Posterior vena cava (tissue), 2 donors: ENCODE measurements at regions not wholly inside any gene's neighbourhood (a gene's known extent, or its start where the extent isn't known, plus 50 kb on each side); places are given as distances from the start of the nearest gene placed in this dataset.
"Not testable (repeated sequence)": the region's sequence is repeated elsewhere in the genome, so short reads cannot be mapped to it uniquely, and the experiment has no call there.

ENCODE experiments used
- DNase-seq: peaks from one replicate; pipeline ENCODE4 v3.0.0-alpha.2; 2020; ENCODE audit warnings: low spot score
- intact Hi-C, 2 donors: fragments of 100-400 bp; cut with DNase I; formaldehyde crosslinking; loops; one replicate each; pipeline versions ENCODE4 v1.14.1 to v1.14.2; 2022 to 2023
- donor health status: DM: yes; HTN: yes; CAD: no.
- donor health status: DM: yes; HTN: yes; CAD: no.

DNA sequence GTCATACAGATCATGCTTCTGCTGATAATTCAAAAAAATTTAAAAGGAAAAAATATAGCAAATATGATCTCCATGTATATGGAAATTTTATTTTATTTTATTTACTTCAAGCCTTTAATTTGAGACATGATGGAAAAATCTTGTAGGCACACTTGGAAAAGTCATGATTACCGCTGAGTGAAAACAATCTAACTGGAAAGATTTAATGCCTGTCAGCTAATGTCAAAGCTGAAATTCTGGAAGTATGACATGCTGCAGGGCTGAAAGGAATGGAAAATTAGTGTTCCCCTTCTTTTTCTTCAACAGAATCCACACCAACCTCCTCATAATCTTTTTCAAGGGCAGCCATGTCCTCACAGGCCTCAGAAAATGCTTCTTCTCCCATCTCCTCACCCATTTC is 58.2 kb downstream of the RPRM start:
- intact Hi-C loops: no loop called here
- no peak for DNase-seq

DNA sequence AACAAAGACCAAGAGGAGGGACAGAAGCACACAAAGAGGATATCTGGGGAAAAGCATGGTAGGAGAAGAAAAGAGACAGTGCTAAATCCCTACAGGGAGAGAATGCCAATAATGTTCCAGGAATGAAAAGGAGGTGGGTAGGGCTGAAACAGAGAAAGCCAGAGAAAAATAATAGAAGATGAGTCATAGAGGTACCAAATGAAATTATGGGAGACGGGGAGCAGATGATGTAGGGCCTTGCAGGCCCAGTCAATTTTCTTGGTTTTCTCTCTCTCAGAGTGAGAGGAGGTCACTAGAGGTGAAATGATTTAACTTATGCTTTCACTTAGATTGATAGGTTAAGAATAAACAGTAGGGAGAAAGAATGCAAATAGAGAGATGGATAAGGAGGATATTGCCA is 61.5 kb downstream of the RPRM start:
- intact Hi-C loops: no loop called here
- no peak for DNase-seq

DNA sequence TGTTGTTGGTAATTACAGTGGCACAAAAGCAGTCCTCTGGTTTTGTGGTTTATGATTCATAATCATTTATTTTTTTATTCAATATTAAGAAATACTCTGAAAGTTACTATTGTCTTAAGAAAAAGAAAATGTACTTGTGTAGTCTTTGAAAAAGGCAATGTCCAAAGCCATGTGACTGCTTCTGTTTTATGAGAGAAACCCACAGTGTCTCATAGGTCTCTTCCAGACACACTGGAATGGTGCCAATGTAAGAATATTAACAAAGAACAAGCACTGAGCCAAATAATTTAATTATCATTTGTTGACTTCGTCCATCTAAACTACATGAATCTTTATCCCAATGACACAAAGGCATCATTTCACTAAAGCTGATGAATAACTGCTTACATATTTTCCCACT is 62.5 kb downstream of the RPRM start:
- intact Hi-C loops: no loop called here

DNA sequence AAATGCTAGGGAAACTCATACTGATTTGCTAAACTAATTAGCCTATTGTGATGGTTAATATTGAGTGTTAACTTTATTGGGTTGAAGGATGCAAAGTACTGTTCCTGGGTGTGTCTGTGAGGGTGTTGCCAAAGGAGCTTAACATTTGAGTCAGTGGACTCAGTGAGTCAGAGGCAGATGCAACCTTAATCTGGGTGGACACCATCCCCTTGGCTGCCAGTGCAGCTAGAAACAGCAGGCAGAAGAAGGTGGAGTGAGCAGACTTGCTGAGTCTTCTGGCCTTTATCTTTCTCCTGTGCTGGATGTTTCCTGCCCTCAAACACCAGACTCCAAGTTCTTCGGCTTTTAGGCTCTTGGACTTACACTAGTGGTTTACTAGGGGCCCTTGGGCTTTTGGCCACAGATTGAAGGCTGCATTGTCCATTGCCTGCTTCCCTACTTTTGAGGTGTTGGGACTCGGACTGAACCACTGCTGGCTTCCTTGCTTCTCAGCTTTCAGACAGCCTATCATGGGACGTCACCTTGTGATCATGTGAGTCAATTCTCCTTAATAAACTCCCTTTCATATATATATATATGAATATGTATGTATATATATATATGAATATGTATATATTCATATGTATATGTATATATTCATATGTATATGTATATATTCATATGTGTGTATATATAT is 69.7 kb downstream of the RPRM start:
- DNase-seq: no peak
- intact Hi-C loops: no loop called here

More for the DNA sequence above, 62.5 kb downstream of the RPRM start:
- DNase-seq: no peak

DNA sequence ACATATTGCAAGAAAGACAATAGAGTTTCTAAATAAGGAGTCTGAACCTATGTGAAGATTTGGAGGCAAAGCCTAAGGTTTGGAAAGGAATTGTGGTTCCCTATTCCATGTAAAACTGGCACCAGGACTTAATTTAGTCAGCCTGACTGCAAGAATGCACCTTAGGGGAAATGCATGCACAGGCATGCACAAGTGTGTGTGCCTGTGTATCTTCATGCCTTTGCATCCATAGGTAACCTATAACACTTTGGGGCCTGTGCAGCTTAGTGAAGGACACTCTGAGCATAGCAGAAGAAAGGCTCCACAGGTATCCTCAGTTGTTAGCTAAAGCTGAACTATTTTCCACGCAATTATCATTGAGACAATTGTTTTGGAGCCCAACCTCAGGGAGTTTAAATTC is 73.4 kb downstream of the RPRM start:
- intact Hi-C loops: no loop called here
- DNase-seq: no peak

DNA sequence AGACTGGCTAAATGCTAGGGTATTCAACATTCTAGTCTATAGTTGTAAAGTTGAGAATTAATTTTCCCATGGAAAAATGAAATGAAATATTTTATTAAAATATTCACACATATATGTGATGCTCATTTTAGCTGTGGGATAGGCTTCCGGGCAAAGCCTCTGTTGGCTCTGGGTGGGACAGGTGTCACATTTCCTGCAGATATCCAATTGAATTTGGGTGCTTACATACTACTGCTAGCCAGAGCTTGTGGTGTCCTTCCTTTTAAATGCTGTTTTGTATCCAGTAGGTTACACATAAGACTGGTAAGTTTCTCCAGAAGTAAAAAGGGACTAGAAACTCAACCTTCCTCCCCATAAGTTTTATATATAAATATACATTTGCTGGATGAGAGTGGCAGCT is 73.8 kb downstream of the RPRM start:
- DNase-seq: no peak
- intact Hi-C loops: no loop called here

DNA sequence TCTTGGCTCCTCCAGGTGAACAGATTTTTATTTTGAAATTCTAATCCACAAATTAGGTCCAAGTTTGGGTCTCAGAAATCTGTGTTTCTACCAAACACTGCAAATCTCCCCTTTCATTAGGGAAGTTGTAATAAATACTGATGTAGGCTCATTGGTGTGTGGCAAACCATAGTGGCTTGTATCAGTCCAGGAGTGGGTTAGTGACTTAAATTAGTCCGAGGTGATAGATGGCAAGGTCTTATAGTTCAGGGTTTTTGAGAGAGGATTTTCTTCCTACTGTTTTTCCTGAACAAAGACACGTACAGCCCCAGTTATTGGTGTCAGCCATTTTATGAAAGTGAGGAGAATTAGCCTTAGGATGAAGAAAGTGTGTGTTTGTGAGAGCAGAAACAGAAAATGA is 74.6 kb downstream of the RPRM start:
- intact Hi-C loops: no loop called here
- no peak for DNase-seq

DNA sequence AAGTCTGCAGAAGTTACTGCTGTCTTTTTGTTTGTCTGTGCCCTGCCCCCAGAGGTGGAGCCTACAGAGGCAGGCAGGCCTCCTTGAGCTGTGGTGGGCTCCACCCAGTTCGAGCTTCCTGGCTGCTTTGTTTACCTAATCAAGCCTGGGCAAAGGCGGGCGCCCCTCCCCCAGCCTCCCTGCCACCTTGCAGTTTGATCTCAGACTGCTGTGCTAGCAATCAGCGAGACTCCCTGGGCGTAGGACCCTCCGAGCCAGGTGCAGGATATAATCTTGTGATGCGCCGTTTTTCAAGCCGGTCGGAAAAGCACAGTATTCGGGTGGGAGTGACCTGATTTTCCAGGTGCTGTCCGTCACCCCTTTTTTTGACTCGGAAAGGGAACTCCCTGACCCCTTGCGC is 75.2 kb downstream of the RPRM start:
- intact Hi-C loops, DNase-seq: not testable (repeated sequence)

DNA sequence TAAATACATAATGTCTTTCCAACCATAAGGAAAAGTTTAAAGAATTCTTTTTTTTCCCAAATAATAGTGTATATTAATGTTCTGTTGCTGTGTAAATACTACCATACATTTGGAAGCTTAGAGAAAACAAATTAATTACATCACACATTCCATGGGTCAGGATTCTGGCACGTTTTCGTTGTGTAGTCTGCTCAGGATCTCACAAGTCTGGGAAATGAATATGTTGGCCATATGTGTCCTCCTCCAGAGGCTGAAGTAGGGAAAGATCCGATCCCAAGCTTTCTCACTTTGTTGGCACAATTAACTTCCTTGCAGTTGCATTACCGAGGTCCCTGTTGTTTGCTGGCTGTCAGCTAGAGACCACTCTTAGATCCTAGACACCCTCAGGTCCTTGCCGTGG is 83.9 kb downstream of the RPRM start:
- intact Hi-C loops: no loop called here
- DNase-seq: no peak

DNA sequence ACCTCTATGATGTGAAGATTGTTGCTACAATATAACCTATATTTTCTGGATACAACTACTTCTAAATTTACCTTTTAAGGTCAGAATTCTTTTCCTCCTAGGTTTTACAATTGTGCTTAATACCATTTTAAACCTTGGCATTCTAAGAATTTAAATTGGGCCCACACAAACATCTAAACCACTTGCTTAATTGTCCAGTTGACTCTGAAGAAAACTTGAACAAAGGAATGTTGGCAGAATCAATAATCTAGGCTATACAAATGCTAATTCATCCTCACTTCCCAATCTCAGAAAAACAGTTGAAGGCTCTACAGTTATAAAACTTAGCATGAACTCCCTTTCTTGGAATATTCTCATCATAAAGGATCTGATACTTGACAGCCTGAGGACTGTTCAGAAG is 84.3 kb downstream of the RPRM start:
- no peak for DNase-seq
- intact Hi-C loops: no loop called here

DNA sequence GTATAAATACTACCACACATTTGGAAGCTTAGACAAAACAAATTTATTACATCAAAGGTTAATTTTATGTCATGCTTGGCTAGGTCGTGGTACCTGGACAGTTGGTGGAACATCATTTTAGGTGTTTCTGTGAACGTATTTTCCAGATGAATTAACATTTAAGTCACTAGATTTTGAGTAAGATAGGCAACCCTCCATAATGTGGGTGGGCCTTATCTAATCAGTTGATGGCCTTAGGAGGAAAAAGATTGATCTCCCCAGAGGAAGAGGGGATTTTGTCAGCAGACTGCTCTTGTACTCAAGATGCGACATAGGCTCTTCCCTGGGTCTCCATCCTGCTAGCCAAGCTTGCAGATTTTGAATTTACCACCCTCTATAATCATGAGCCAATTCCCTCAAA is 85.0 kb downstream of the RPRM start:
- intact Hi-C loops: no loop called here
- DNase-seq: no peak

DNA sequence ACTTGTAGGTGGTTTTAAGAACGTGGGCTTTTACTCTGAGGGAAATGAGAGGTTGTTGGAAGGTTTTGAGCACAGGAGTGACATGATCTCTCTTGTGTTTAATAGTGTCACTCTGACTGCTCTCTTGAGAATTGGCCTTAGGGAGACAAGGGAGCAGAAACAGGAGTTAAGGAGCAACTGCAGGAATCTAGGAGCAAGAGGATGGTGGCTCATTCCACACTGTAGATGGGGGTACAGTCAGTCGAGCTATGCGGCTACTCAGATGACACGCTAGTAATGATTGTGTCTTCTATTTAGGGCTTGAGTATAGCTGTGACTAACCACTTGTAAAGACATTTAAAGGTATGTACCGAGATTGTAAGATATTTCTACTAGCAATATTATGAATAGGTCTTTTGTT is 87.4 kb downstream of the RPRM start:
- DNase-seq: no peak
- intact Hi-C loops: no loop called here

DNA sequence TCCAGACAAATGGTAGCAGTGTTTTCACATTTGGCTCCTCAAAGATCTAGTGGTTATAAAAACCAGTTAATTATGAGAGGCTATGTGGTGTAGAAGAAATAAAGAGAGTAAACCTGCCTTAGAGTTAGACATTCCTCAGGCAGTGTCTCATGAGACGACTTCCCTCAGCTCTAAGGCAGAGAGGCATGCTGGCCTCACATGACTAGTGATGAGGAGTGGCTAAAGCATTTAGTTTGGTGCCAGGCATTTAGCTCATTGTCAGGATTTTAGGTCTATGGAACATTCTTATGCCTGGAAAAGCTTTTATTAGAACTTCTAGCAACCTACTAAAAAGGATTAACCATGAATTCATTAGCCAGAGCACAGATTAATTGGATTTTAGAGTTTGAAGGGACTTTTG is 90.3 kb downstream of the RPRM start:
- no peak for DNase-seq
- intact Hi-C loops: loop anchor here in 1 of 2 donors (10.0 kb wide), 1 partner anchor 1587 kb away; no protein-coding TSS in a partner anchor

DNA sequence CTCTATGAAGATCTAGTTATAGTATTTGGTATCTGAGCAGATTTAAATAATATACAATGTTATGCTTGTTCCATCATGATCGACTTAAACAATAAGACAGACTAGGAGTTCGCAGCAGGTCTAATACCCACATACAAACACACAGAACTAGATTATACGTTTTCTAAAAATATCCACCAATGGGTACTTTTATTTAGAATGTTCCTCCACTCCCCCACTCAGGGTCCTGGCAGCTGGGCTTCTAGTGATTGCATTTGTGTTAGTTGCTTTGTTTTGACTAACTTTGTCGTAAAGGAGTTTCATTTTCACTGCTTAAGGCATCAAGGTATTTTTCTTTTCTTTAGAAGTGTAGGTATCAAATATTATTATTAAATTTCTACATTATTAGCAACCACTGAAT is 91.4 kb downstream of the RPRM start:
- DNase-seq: no peak
- intact Hi-C loops: loop anchor here in 1 of 2 donors (10.0 kb wide), 1 partner anchor 1588 kb away; no protein-coding TSS in a partner anchor

DNA sequence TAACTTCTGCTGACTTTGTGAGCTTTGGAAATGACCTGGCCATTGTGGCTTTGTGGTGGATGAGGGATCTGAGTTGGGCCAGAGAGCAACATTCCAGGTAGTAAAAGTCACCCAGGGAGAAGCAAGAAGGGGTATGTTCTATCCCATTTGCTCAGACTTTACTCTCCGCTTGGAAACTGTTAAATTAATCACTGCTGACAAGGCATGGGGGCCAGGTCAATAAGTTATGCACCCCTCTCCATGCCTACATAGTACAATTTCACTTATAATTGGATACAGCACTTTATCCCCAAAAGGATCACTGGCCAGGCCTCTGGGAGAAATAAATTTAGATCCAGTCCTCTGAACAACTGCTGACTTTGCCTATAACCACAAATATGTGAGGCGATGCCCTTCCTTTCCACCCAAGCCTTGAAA is 92.1 kb downstream of the RPRM start:
- intact Hi-C loops: loop anchor here in 1 of 2 donors (10.0 kb wide), 1 partner anchor 1588 kb away; no protein-coding TSS in a partner anchor
- DNase-seq: no peak

DNA sequence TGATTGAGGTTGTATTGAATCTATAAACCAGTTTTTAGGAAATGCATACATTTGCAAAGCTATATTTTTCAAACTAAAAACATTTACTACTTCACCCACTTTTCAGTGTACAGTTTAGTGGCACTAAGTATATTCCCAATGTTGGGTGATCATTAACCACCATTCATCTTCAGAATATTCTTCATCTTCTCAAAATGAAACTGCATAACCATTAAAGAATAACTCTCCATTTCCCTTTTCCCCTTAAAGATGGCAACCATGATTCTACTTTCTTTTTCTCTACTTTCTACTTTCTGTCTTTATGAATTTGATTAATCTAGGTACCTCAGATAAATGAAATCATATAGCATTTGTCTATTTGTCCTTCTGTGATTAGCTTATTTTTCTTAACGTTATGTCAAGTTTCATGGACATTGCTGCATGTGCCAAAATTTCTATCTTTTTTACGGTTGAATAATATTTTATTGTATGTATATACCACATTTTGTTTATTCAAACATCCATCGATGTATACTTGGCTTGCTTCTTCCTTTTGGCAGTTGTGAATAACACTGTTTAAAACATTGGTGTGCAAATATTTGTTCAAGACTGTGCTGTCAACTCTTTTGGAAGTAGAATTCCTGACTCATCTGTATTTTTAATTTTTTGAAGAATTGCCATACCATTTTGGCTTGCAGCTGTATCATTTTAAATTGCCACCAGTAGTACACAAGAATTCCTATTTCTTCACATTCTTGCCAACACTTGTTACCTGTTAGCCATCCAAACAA is 104.9 kb downstream of the RPRM start:
- intact Hi-C loops: no loop called here
- no peak for DNase-seq

DNA sequence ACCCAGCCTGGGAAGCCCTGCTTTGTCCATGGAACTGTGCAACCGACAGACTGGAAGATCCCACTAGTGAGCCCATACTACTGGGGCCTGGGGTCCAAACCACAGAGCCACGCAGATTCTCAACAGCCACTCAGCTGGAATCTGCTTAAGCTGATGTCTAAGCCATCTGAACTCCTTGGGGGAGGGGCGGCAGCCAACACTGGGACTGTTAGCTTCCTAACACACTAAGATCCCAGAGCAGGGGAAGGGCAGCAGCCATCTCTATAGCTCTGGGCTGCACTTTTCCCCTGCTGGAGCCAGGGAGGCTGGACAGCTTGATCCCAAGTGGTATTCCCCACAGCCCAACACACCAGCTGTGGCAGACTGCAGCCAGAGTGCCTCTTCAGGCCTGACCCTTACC is 118.3 kb downstream of the RPRM start:
- intact Hi-C loops: no loop called here

DNA sequence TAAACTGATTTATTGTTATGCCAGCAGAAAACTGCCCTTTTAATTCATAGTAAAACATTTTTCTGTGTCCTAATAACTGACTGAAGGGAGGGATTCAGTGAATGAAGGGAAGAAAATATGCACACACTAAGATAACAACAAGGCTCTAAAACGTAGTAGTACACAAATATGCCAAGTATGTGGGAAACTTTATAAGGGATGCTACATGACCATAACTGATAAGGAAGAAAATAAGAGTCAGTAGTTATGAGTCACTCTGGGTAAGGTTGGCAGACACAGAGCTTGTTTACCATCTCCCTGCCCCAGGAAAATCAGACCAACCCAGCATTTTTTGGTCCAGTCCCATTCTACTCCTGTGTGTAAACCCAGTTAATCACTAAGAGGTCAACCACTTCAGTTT is 124.2 kb downstream of the RPRM start:
- intact Hi-C loops: no loop called here
- DNase-seq: no peak

More for the DNA sequence above, 118.3 kb downstream of the RPRM start:
- DNase-seq: no peak

DNA sequence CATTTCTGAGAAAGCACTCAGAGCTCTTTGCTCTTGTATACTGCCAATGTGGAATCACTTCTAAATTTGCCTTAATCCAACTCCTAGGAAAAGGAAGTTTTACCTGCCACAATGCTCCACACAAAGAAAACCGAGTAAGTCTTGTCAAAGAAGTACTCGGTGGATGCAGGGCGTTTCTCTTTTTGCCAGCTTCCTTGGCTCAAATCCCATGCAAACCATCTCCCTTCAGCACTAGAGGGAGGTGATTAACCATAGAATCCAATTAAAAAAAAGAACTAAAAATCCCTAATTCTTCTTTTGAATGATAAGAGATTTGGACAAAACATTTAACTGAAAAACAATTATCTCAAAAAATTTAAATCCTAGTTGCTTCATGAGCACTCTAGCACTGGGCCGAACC is 129.0 kb downstream of the RPRM start:
- DNase-seq: no peak
- intact Hi-C loops: no loop called here

DNA sequence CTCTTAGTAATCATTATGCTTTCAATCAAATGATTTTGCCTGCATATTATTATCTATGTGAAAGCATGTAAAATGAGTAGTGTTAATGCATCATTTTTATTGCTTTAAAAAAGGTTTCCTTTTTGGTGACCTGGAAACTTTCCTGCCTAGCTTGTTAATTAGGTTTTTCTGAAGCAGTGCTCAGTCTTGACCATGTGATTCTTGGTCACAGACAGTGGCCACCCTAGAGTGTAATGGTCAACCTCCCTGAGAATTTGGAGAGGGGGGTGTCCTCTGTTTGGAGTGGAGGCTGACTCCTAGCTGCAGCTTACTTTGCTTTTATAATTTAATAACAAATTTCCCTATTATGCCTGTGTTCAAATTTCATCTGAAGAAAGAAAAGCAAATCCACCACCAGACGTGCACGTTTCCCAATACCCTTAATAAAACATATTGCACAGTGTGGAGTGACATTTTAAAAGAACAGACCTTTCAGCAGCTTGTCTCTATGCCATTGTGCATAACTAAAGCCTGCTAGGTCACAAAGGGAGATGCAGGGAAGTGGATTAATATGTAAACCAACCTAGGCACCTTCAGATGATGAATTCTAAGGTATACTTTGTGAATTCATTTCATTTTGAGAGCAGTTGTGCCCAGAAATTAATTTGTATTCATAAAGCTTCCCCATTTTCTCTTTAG is 130.6 kb downstream of the RPRM start:
- DNase-seq: no peak
- intact Hi-C loops: no loop called here
